HepG2 (cell line): ENCODE measurements at regions not wholly inside any gene's neighbourhood (a gene's known extent, or its start where the extent isn't known, plus 50 kb on each side); places are given as distances from the start of the nearest gene placed in this dataset.

Experiments used
- ATAC-seq: fragments of 200-7000 bp; cut with Tn5 transposase; 3 replicates; pipeline ENCODE4 v1.9.1; 2020; ENCODE audit warnings: mild to moderate bottlenecking, moderate library complexity
- BruUV-seq: library from RNA; stranded (reverse); fragments of 400-500 nt; replicated peaks from 2 replicates; lab custom pipeline; 2021; lab: Mats Ljungman, UMichigan
- CTCF ChIA-PET: fragments of 300-600 bp; formaldehyde crosslinking; extraction: SDS; loops from one replicate; lab custom pipeline; 2021; ENCODE audit warnings: low total read pairs, inconsistent platforms, low intra/inter-chr PET ratio; lab: Yijun Ruan, JAX
- POLR2A ChIA-PET: fragments of 350-600 bp; sonication (Branson Sonifier 250); formaldehyde crosslinking; loops from one replicate; lab custom pipeline; 2020; ENCODE audit warnings: antibody characterized with exemption, inconsistent platforms; lab: Yijun Ruan, JAX
- DNase-seq: peaks from one replicate; pipeline ENCODE4 v3.0.0-alpha.2; 2015; ENCODE audit warnings: low spot score
- FAIRE-seq: peaks from 3 replicates; lab custom pipeline; 2011; peaks lifted over from hg19 to GRCh38; lab: Jason Lieb, UNC
- H2AFZ ChIP-seq: one replicate; pipeline ENCODE4 v1.6.1; 2011; ENCODE audit warnings: low read length, inconsistent platforms
- H3K27ac ChIP-seq: fragments of 300-600 bp; 3 replicates; pipeline ENCODE4 v1.8.0; 2011; ENCODE audit warnings: mixed run types, mild to moderate bottlenecking, mixed read lengths, low read length, inconsistent platforms; ENCODE audit not compliant: insufficient read depth; ENCODE audit errors: extremely low read length
- H3K27me3 ChIP-seq, 2 experiments: fragments of 200-600 bp in 1 of 2; 2 replicates in 1 of 2; 3 replicates in 1 of 2; pipeline versions ENCODE4 v1.6.0 to v1.8.0; 2011; ENCODE audit warnings: low read length in 2 of 2, mild to moderate bottlenecking in 2 of 2, moderate library complexity in 2 of 2, inconsistent platforms in 1 of 2; ENCODE audit not compliant: insufficient read depth in 2 of 2, control insufficient read depth in 1 of 2
- H3K36me3 ChIP-seq, 2 experiments: fragments of 200-600 bp in 1 of 2; replicated peaks in 1 of 2; 2 replicates in 1 of 2; 3 replicates in 1 of 2; pipeline versions ENCODE4 v1.5.1 to v1.8.0; 2011; ENCODE audit warnings: low read length in 2 of 2, inconsistent platforms in 1 of 2; ENCODE audit not compliant: insufficient read depth in 2 of 2, control insufficient read depth in 1 of 2
- H3K4me1 ChIP-seq: 2 replicates; pipeline ENCODE4 v1.5.1; 2012; ENCODE audit warnings: low read length, inconsistent platforms; ENCODE audit not compliant: insufficient read depth
- H3K4me2 ChIP-seq: 2 replicates; pipeline ENCODE4 v1.6.0; 2011; ENCODE audit warnings: low read depth, low read length, inconsistent platforms
- H3K4me3 ChIP-seq, 3 experiments: fragments of 200-600 bp in 1 of 3; sonication (generic), shearing (Covaris generic) in 1 of 3; replicated peaks in 1 of 3; 2 replicates each; pipeline ENCODE4 v1.5.1; 2011 to 2016; ENCODE audit warnings: low read length in 3 of 3, inconsistent platforms in 2 of 3, low read depth in 2 of 3, mild to moderate bottlenecking in 2 of 3, control low read depth in 1 of 3, mixed read lengths in 1 of 3; ENCODE audit not compliant: insufficient read depth in 1 of 3
- H3K79me2 ChIP-seq: one replicate; pipeline ENCODE4 v1.6.1; 2011; ENCODE audit warnings: low read length, inconsistent platforms; ENCODE audit not compliant: insufficient read depth
- H3K9ac ChIP-seq: 2 replicates; pipeline ENCODE4 v1.6.0; 2011; ENCODE audit warnings: mild to moderate bottlenecking, low read depth, low read length, inconsistent platforms; ENCODE audit not compliant: insufficient read depth
- H3K9me3 ChIP-seq: 2 replicates; pipeline ENCODE4 v1.5.1; 2012; ENCODE audit warnings: mild to moderate bottlenecking, low read length
- H4K20me1 ChIP-seq: 2 replicates; pipeline ENCODE4 v1.6.0; 2011; ENCODE audit warnings: inconsistent platforms, mild to moderate bottlenecking, low read length, moderate library complexity; ENCODE audit not compliant: insufficient read depth
- EHMT2 ChIP-seq: fragments of 200-600 bp; sonication (generic); IDR thresholded peaks from 2 replicates; pipeline ENCODE4 v1.7.0; 2017; ENCODE audit warnings: antibody characterized with exemption, low read depth, low read length, borderline replicate concordance
- GABPA ChIP-seq, 2 experiments: IDR thresholded peaks; 2 replicates each; pipeline ENCODE4 v1.6.1; 2011 to 2016; ENCODE audit warnings: low read depth in 2 of 2, low read length in 1 of 2, missing biosample characterization in 1 of 2, missing genetic modification characterization in 1 of 2
- HDAC2 ChIP-seq: sonication (generic); formaldehyde crosslinking; IDR thresholded peaks from 2 replicates; pipeline ENCODE4 v1.4.0; 2020; ENCODE audit warnings: missing genetic modification reagents
- KDM2A ChIP-seq: sonication (generic); formaldehyde crosslinking; IDR thresholded peaks from 2 replicates; pipeline ENCODE4 v1.4.0; 2020; ENCODE audit warnings: low read depth, missing genetic modification reagents, borderline replicate concordance
- MXI1 ChIP-seq: IDR thresholded peaks from 3 replicates; pipeline ENCODE4 v1.6.1; 2012; ENCODE audit warnings: low read depth, low read length, inconsistent platforms, borderline replicate concordance
- NFRKB ChIP-seq: fragments of 450-650 bp; IDR thresholded peaks from 2 replicates; pipeline ENCODE4 v1.6.1; 2017
- PRMT3 ChIP-seq: sonication (generic); formaldehyde crosslinking; IDR thresholded peaks from 2 replicates; pipeline ENCODE4 v1.8.1; 2022; ENCODE audit warnings: low read depth, mild to moderate bottlenecking, moderate library complexity, missing genetic modification reagents, borderline replicate concordance
- SRSF9 ChIP-seq: fragments of 200-400 bp; formaldehyde crosslinking; IDR thresholded peaks from 2 replicates; pipeline ENCODE4 v1.6.1; 2018; ENCODE audit warnings: borderline replicate concordance, mild to moderate bottlenecking, low read depth, low read length; ENCODE audit not compliant: insufficient read depth, poor library complexity, severe bottlenecking
- ZFP62 ChIP-seq: sonication (generic); formaldehyde crosslinking; IDR thresholded peaks from 2 replicates; pipeline ENCODE4 v1.4.0; 2020; ENCODE audit warnings: missing genetic modification reagents
- ZNF331 ChIP-seq: sonication (generic); formaldehyde crosslinking; IDR thresholded peaks from 2 replicates; pipeline ENCODE4 v1.4.0; 2020; ENCODE audit warnings: missing genetic modification reagents
- WGBS: methylation state at CpG from one replicate; pipeline ENCODE4 v1.1.6; 2017; ENCODE audit warnings: low lambda C conversion rate; 5-methylcytosine and 5-hydroxymethylcytosine counted together
- in situ Hi-C: cut with HindIII; loops from 2 replicates; pipeline ENCODE4 v1.10.0; 2017; ENCODE audit warnings: low pct_unique_long_range_greater_than_20kb; ENCODE audit not compliant: extremely low pct_ligation_motif_present
- intact Hi-C: fragments of 100-400 bp; cut with micrococcal nuclease; formaldehyde crosslinking; loops from one replicate; pipeline ENCODE4 v1.10.0; 2022; ENCODE audit not compliant: unreplicated experiment
- TF ChIP-seq, protein P1 (sequence below): IDR thresholded peaks from 2 replicates; pipeline ENCODE4 v1.6.1; 2012; ENCODE audit warnings: inconsistent platforms
- TF ChIP-seq, protein P2 (sequence below), 2 experiments: IDR thresholded peaks; 2 replicates each; pipeline ENCODE4 v1.6.1; 2011 to 2012; ENCODE audit warnings: low read length in 2 of 2, borderline replicate concordance in 1 of 2, low read depth in 1 of 2, mild to moderate bottlenecking in 1 of 2, moderate library complexity in 1 of 2
- TF ChIP-seq, protein P3 (sequence below): sonication (generic); formaldehyde crosslinking; IDR thresholded peaks from 2 replicates; pipeline ENCODE4 v1.5.0; 2020; ENCODE audit warnings: missing genetic modification reagents, mild to moderate bottlenecking, borderline replicate concordance

DNA sequence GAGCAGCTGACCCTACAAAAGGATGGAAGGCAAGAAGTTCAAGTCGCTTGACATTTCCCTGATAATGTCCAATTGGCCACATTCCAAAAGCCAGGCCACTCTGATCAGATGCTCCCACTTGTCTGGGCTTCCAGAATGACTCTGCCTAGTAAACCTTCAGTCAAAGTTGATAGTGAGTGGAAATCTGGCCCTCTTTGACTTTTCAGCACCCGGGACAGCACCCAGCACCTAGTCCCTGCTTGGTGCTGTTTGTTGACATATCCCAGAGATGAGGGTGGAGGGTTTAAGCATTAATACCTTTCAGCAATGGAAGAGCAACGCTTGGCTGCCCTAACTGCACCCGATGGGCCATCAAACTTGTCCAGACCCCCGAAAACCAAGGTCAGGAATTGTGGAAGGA is 131.3 kb downstream of the AIPL1 start (continued):
- TF ChIP-seq GABPA (IDR thresholded peaks at IDR 0.05; ENCODE audit: low read depth, low read length) (no peak), GABPA (CRISPR knock-in tag; IDR thresholded peaks at IDR 0.05; ENCODE audit: low read depth) (no peak), MXI1 (no peak), PRMT3 (CRISPR knock-in tag) (no peak), EHMT2 (peak; percentile 95), HDAC2 (peak; percentile 31; the same call in 1 of the 2 replicates)
- TF ChIP-seq, protein P1, sequence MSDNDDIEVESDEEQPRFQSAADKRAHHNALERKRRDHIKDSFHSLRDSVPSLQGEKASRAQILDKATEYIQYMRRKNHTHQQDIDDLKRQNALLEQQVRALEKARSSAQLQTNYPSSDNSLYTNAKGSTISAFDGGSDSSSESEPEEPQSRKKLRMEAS, result no peak
- TF ChIP-seq, protein P2, sequence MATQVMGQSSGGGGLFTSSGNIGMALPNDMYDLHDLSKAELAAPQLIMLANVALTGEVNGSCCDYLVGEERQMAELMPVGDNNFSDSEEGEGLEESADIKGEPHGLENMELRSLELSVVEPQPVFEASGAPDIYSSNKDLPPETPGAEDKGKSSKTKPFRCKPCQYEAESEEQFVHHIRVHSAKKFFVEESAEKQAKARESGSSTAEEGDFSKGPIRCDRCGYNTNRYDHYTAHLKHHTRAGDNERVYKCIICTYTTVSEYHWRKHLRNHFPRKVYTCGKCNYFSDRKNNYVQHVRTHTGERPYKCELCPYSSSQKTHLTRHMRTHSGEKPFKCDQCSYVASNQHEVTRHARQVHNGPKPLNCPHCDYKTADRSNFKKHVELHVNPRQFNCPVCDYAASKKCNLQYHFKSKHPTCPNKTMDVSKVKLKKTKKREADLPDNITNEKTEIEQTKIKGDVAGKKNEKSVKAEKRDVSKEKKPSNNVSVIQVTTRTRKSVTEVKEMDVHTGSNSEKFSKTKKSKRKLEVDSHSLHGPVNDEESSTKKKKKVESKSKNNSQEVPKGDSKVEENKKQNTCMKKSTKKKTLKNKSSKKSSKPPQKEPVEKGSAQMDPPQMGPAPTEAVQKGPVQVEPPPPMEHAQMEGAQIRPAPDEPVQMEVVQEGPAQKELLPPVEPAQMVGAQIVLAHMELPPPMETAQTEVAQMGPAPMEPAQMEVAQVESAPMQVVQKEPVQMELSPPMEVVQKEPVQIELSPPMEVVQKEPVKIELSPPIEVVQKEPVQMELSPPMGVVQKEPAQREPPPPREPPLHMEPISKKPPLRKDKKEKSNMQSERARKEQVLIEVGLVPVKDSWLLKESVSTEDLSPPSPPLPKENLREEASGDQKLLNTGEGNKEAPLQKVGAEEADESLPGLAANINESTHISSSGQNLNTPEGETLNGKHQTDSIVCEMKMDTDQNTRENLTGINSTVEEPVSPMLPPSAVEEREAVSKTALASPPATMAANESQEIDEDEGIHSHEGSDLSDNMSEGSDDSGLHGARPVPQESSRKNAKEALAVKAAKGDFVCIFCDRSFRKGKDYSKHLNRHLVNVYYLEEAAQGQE (IDR thresholded peaks at IDR 0.05; ENCODE audit: borderline replicate concordance in 1 of 2, low read depth in 1 of 2, low read length in 2 of 2), result peak; percentile 85 to 97

DNA sequence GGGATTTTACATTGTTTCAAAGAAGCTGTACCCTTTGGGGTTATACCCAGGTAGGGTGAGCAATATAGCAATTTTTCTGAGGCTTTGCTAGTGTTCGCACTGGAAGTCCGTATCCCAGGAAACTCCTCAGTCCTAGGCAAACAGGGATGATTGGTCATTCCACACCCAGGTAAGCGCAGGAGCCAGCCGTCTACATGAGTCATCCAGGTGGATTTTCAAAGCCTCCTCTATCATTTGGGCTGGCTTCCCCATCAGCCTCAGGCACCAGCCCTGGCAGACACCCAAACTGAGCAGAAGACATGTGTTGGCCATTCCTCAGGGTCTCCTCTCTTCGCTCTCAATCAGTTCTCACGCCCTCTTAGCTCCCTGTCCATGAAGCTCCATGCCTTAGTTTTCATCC is 135.6 kb downstream of the AIPL1 start:
- H3K79me2 ChIP-seq, result no peaks in the 10 kb centered on the region
- H3K4me3 ChIP-seq, result no peak overlapping the region
- H3K27me3 ChIP-seq, result no peaks in the 10 kb centered on the region; a peak in 1 of 5 replicates
- intact Hi-C loops, result no loop called here
- no peak overlapping the region for H2AFZ ChIP-seq
- no peak for TF ChIP-seq ZNF331 (CRISPR knock-in tag)
- TF ChIP-seq, protein P3, sequence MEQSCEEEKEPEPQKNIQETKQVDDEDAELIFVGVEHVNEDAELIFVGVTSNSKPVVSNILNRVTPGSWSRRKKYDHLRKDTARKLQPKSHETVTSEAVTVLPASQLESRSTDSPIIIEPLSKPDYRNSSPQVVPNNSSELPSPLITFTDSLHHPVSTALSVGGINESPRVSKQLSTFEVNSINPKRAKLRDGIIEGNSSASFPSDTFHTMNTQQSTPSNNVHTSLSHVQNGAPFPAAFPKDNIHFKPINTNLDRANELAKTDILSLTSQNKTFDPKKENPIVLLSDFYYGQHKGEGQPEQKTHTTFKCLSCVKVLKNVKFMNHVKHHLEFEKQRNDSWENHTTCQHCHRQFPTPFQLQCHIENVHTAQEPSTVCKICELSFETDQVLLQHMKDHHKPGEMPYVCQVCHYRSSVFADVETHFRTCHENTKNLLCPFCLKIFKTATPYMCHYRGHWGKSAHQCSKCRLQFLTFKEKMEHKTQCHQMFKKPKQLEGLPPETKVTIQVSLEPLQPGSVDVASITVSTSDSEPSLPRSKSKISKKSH (CRISPR knock-in tag), result no peak
- no peak for TF ChIP-seq SRSF9
- no peak for TF ChIP-seq KDM2A (CRISPR knock-in tag)
- no peak for TF ChIP-seq NFRKB
- TF ChIP-seq ZFP62, result no peak
- no peaks in the 10 kb centered on the region for H3K36me3 ChIP-seq
- no peak overlapping the region for H3K27ac ChIP-seq
- FAIRE-seq, result no peak
- no peak overlapping the region for H3K4me2 ChIP-seq
- CTCF ChIA-PET, result no interaction called here
- no TSS peak for BruUV-seq
- 19% methylated on average over 5 of the region's 6 CpGs for WGBS
- H3K9ac ChIP-seq, result no peak overlapping the region
- ATAC-seq, result no peak
- H3K9me3 ChIP-seq, result no peaks in the 10 kb centered on the region
- in situ Hi-C loops, result no loop called here
- no peaks in the 10 kb centered on the region for H3K4me1 ChIP-seq
- 0 out of 2 replicates have a peak, but pooled peaks cover 2% of the 10 kb centered on the region for H4K20me1 ChIP-seq
- POLR2A ChIA-PET, result no interaction called here
- no peak for DNase-seq
